NCI-H1417 treated with DMSO at 0.1 percent for 48 hours (cell line): ENCODE measurements at regions not wholly inside any gene's neighbourhood (a gene's known extent, or its start where the extent isn't known, plus 50 kb on each side); places are given as distances from the start of the nearest gene placed in this dataset.

Experiments used
- DNase-seq: peaks from one replicate; lab custom pipeline; 2025; lab: John Stamatoyannopoulos, UW

GRCh38 chr6:147867433-147868226 lies 359.1 kb downstream of the SAMD5 start:
- DNase-seq, result no peak

DNA sequence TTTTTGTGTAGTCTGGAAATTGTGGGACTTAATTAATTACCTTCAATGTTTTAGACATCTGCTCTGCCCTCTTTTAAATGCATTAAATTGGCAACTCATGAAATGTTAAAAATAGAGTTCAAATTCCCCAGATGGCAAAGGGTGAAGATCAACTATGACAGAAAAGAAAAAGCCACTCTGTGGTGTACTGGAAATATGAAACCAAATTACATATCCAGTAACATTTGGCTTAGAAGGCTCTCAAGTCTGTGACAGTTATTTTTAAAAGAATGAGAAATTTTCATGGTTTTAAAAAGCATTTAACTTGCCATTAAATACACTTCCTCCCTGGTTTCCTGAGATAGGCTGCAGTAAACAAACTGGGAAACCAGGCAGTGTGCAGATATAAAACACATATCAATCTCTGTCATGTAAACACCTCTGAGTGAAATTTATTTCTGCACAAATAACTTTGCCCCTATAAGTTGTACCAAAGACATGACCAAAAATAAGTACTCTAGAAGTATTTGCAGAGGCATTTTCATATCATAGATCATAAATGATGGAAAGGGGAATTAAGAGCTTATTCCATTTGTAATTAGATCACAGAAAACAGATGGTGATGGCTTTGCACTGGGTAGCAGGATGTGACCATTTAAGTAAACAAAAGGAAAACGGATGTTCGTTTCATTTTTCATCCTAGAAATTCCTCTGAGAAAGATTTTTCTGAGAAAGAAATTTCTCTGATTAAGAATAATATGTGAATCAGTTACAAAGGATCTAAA lies 360.1 kb downstream of the SAMD5 start:
- no peak for DNase-seq

GRCh38 chr6:147869201-147869600 lies 360.7 kb downstream of the SAMD5 start:
- DNase-seq, result no peak

GRCh38 chr6:147869869-147870268 lies 361.4 kb downstream of the SAMD5 start:
- DNase-seq, result no peak

- no peak for DNase-seq
Observed at GRCh38 chr6:147870506-147871110, 362.1 kb downstream of the SAMD5 start.

DNA sequence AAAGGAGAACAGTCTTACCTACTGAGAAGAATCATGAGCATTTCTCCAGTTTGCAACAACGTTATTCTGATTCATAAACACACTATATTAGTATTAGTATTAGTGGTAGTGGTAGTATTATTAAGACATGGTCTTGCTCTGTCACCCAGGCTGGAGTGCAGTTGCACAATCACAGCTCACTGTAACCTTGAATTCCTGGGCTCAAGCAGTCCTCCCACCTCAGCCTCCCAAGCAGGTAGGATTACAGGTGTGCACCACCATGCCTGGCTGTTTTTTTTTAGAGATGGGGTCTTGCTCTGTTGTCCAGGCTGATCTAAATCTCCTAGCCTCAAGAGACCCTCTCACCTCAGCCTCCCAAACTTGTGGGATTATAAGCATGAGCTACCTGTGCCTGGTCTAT lies 363.5 kb downstream of the SAMD5 start:
- no peak for DNase-seq

GRCh38 chr6:147873816-147874215 lies 365.3 kb downstream of the SAMD5 start:
- DNase-seq, result no peak

DNA sequence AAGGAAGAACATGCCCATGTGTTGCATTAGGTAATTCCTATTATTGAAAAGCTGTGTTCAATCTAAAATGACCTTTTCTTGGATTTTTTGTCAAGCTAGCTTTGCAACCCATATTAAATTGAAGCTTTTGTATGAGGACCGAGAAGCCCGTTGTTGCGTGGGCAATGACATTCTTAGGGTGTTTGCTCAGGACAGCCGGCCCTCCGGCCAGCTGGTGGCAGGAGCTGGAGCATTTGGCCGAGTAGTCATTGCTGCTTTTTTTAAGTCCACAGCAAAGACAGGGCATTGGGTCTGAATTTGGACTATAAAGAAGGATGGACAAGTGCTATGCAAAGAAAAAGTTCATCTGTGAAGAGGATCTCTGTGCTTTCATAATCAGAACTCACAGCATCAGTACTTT lies 365.8 kb downstream of the SAMD5 start:
- no peak for DNase-seq

DNA sequence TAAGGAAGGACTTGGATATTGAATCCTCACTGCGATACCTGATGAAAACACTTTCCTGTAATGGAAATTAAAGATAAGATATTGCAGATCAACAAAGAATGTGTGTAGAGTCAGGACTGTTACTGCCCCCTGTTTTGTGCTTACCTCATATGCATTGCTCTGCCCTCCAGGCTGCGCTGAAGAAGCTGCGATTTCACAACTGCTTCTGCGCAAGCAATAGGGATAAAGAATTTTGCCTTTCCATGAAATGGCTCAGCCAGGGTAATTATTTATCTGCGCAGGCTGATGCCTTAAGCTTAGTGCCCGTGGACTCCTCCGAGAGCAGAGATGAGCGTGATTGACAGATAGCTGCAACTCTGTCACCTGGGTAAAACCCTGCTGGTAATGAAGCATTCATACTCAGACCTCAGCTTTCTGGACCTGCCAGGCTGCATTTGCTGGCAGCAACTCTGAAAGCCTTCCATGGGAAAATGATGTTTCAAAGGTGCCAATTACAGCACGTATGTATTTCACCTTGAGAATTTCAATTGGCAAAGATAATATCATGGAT lies 370.6 kb downstream of the SAMD5 start:
- no peak for DNase-seq

DNA sequence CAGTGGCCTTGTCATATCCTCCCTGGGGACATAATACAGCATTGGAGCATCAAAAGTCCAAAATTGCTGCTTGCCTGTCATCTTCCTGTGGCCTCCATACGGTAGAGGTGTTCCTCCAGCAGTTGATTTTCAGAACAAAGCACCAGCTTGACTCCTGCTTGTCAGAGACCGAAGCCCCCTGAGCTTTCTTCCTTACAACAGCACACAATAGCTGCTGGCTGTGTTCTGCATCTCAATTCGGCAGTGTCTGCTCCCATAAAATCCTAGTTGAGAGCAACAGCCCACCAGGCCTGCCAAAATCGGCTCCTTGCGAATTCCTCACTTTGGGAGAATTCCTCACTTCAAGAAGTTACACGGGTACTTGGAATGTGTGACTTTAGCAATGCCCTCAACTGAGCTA lies 372.9 kb downstream of the SAMD5 start:
- no peak for DNase-seq

GRCh38 chr6:147888374-147888773 lies 379.9 kb downstream of the SAMD5 start:
- no peak for DNase-seq

DNA sequence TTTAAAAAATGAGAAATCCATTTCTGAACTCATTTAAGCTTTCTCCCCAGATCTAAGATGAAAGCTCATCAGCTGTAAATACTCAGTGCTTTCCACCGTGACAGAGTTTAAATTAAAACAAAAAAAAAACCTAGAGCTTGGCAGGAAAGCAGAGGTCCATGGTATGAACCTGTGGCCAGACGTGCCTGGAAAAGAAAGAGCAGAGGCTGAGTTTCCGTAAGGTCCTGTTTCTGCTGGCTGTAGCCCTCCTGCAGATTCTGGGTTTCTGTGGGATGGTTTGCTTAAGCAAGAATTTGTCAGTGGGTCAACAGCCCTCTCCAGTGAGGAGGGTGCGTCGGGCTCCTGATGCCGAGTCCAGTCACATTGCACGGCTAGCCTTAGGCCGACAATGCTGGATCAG lies 383.2 kb downstream of the SAMD5 start:
- no peak for DNase-seq

GRCh38 chr6:147892476-147892875 lies 384.0 kb downstream of the SAMD5 start:
- DNase-seq, result no peak

GRCh38 chr6:147895272-147895671 lies 386.8 kb downstream of the SAMD5 start:
- DNase-seq, result no peak

DNA sequence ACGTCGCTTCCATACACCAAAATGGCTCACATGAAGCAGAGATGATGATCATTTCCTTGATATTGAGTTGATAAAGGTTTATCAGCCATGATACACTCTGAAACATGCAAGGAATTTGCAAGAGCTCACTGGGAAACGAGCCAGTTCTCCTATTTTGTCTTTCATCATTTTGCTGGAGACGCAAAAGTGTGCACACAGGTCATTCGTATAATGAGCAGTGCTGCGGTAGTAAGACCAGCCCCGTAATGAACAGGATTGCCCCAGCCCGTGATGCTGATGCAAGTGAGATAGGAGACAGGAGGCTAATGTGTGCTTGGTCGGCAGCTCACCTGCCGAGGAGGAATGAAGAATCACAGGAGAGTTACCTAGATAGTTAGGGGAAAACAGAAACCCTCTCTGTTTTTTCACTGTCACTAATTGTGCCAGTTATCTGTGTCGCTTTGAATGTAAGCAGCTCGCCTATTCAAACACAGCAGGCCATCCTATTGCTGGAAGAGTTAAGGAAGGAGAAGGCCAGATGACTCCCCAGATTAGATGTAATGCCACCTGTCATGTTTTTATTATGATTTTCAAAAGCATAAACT lies 391.8 kb downstream of the SAMD5 start:
- DNase-seq, result no peak

DNA sequence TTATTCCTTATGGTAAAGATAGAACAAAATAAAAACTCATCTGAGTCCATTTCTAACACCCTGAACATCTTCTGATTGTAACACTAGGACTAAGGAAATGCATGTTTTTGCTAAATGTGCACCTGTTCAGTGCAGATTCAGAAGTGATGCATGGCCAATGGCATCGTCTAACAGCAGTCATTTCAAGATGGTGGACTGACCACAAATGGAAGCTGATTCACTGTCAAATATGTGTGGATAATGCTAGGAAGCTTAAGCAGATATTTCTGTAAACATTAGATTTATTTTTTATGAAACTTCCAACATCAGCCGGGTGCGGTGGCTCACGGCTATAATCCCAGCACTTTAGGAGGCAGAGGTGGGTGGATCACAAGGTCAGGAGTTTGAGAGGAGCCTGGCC lies 394.8 kb downstream of the SAMD5 start:
- DNase-seq, result no peak

GRCh38 chr6:147903931-147904330 lies 395.4 kb downstream of the SAMD5 start:
- no peak for DNase-seq

- DNase-seq, result no peak
Observed at GRCh38 chr6:147904416-147904815, 395.9 kb downstream of the SAMD5 start.

DNA sequence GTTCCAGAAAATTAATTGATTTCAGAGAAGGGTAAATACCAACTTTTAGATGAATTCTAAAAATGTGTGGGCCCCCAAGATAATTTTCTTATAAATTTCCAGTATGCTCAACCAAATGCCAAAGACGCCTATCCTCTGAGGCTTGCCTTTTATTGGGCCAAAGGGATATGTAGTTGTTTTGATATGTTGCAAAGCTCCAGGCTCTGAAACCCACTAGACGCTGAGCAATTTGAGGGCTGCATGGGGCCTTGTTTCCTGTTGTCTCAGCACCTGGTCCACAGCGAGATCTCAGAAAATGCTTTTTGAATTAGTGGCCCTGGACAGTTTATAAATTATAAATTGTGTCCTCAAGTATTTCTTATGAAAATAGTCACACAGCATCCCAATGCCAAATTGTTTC lies 397.2 kb downstream of the SAMD5 start:
- no peak for DNase-seq

GRCh38 chr6:147906361-147906760 lies 397.9 kb downstream of the SAMD5 start:
- DNase-seq, result no peak

DNA sequence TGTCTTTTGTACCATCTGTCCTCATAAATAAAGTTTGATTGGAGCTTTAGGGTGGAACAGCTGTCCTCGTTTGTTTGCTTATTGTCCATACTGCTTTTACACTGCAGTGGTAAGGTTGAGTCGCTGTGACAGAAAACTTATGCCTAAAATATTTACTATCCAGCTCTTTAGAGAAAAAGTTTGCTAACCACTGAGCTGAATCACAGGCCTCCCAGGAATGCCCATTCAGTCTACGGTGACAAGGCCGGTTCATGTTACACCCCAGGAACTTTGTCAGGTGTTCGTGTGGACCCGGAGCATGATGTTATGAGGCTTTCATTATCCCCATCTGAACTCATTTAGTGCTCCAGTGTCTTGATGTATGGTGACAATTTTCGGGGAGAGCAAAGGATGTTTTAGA lies 401.1 kb downstream of the SAMD5 start:
- no peak for DNase-seq

DNA sequence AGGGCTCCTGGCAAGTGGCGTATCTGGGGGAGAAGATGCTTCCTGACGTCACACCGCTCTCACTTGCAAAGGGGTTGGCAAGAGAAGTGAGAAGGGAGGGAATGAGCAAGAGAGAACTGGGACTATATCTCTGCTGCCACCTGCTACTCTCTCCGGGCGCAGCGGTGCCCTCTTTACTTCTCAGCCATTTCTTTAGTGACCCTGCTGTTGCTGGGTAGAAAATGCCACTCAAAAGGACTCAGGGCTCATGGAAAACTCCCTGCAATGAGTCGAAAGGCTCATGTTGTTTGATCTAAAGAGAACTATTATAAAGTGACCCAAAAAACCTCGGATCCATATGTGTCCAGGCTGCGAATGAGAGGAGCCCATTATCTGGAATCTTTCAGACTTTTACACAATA lies 401.8 kb downstream of the SAMD5 start:
- no peak for DNase-seq
